ENCODE measurements at regions not wholly inside any gene's neighbourhood (a gene's known extent, or its start where the extent isn't known, plus 50 kb on each side); places are given as distances from the start of the nearest gene placed in this dataset.
"Not testable (repeated sequence)": the region's sequence is repeated elsewhere in the genome, so short reads cannot be mapped to it uniquely, and the experiment has no call there.

DNA sequence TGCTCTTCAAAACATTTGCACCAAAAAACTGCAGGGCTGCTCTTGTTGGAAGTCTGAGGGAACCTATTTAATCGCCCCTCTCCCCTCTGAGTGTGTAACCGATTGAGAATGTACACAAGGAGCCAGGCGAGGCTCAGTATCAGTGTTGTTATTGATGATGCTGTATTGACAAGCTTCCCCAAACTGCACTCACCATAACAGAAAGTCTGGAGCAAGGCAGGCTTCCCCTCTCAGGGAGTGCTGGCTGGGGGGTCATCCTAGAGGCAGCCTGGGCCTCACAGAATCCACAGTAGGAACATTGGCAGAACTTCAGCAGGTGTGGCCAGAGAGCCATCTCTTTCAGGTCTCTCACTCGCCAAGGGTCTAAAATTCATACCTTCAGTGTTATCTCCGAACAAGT, 58.1 kb upstream of the TUNAR start:
- DNase-seq: no peak

DNA sequence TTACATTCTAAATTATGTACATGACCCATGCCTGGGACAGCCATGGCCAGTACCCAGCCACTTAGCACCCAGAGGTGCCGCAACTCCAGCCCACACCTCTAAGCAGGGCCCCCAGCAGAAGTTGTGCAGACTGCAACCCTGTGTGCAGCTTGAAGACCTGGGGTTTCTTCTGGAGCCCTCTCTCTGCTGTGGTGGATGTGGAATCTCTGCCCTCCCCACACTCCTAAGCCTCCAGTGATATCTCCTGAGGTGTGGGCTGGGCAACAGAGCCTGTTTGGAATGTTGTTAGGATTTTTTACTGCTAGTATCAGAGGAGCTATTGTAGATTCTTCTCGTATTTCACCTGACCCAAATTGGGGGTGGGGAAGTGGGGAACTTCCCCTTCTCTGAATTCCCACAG, 59.4 kb upstream of the TUNAR start:
- no peak for DNase-seq

DNA sequence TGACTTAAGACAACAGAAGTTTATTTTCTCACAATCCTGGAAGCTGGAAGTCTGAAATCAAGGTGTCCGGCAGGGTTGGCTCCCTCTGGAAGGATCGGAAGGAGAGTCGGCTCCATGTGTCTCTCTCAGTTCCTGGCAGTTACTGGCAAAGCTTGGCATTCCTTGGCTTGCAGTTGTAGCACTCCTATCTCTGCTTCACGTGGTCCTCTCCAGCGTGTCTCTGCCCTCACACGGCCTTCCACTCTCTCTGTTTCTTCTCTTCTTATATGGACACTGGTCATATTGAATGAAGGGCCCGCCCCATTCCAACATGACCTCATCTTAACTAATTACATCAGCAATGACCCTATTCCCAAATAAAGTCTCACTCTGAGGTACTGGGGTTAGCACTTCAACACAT, 60.1 kb upstream of the TUNAR start:
- DNase-seq: no peak

DNA sequence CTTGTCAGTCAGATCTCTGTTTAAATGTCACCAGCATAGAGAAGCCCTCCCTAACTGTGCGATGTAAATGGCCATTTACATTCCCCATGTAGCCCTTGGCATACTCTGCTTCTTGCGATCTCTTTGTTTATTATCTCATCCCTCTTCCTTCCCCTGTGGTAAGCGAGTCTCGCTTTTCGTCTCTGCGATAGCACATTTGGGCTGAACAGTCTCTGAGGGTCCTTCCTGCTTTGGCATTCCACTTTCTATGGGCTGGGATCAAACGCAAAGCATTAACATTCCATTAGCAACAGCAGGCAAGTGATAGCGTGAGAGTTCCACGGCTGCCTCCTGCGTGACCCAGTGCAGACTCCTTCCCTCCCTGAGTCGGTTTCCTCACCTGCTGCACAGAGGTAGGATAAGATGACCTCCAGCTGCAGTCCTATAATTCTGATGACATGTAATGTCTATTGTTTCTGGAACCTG, 61.4 kb upstream of the TUNAR start:
- DNase-seq: no peak

DNA sequence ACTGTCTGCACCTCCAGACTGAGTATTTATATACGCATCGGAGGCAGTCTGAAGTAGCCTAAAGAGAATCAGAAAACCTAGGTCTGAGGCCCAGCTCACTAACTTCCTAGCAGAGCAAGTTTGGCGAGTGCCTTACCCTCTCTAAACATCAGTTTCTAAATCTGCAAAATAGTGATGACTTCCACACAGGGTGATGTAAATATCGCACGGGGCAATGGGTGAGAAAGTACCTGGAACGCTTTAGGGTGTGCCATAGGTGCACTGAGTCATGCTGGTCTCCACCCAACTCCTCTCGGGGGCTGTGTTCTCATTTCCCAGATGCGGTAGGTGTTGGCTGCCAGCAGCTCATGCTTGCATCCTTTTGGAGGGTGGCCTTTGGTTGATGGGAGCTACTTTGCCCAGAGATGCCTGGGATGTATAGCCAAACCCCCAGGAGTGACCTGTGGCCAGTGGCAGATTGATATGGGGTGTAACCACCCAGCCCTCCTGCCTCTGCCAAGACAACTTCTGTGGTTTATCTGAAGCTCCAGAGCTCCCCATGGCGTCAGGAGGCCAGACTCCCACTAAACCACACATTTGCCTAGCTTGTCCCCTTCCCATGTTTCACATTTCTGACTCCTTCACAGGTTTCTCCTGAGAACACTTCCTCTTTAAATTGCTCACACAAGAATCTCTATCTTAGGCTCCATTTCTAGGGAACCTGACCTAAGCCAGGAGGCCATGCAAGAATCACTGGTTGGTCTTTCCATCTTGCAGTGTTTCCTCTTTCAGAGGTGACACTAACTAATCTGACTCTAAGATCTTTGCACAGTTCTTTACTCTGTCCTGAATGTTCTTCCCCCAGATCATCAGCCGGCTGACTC, 62.0 kb upstream of the TUNAR start:
- no peak for DNase-seq

DNA sequence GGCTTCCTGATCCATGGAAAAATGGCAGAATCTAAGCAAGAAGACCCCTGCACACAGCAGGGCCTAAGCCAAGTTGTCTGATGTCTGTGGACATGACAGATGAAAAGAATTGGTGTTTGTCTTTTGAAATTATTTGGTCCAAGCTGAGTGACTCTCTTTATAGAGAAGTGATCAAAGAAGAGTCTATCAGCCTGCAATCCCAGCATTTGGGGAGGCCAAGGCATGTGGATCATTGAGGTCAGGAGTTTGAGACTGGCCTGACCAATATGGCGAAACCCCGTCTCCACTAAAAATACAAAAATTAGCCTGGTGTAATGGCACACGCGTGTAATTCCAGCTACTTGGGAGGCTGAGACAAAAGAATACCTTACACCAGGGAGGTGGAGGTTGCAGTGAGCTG, 64.8 kb upstream of the TUNAR start:
- no peak for DNase-seq

DNA sequence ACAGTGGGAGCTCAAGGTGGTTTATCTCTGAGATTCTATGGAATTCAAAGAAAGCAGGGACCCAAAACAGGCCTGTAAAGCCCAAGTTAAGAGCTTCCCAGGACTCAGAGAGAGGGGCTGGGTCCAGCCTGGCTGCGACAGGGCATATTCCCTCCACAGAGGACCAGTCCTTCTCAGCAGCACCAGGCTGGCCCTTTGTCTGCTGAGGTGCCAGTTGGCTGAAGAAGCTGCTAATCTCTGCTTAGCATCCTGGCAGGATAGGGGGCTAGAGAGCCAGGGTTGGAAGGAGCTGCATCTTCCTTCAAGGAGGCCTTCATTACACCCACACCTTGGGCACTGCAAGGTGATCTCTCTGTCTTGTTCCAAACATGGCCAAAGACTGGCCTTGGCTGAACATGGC, 68.3 kb upstream of the TUNAR start:
- DNase-seq: no peak

DNA sequence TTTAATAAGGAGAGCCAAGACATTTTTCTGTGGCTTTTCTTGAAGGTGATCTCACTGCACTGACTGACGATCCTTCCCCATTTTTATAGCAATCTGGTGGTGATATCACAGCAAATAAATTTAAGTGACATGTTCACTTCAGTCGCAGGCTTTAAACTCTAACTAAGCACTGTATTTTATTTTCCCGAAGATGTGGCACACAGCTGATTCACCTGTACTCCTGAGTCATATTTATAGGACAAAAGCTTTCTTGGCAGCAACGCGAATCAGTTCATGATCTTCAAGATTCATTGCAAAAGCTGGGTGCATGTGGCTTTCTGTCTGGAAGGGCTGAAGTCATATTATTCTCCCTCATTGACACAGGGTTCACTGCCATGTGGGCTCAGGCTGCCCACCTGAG, 79.8 kb upstream of the TUNAR start:
- DNase-seq: no peak

DNA sequence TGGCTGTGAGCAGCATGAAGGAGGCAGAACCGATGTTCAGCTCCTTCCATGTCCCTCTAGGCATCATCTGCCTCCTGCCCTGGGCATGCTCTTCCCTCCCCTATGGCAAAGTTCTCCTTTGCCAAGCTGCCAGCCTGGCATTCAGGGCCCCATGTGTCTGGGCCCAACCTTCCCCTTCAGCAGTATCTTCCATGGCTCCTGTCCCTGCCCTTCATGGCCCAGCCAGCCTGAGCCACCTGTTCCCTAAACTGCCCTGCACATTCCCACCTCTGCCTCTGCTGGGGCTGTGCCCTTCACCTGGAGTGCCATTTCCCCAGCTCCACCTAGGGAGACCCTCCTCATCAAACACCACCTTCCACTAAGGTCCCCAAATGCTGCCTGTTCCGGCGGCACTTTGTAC, 74.0 kb upstream of the TCL1A start:
- DNase-seq: no peak

DNA sequence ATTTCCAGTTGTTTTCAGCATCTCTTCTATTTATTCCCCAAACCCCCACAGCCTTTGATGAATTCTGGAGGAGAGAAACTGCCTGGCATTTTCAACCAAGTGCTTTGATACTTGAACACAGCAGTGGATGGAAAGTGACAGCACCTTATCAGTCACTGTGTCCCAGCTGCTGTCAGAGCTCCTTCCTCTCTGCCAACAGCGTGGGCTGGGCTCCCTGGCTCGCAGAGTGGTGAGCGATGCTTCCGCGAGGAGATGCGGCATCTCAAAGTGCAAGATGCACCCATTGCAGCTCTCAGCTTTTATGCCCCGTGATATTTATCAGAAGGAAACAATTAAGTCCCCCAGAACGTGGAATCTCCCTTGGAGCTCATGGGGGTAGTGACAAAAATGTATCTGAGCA, 72.6 kb upstream of the TCL1A start:
- DNase-seq: no peak

DNA sequence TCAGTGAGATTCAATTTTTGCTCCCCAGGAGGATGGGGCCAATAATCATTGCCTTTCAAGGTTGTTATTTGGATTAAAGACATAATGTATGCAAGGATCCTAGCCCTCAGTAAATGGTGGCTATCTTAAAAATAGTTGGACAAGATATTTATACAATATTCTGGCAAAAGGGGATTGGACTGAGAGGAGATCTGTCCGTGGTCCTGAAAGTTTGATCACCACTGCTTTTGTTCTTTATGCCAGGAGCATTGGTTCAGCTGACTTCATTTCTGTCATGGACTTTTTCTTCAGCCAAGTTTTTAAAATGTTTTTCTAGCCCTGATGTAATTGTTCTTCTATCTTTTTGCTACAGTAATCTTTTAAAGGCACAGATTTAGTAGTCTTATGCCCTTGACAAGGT, 70.2 kb upstream of the TCL1A start:
- peak; percentile 47 for DNase-seq

DNA sequence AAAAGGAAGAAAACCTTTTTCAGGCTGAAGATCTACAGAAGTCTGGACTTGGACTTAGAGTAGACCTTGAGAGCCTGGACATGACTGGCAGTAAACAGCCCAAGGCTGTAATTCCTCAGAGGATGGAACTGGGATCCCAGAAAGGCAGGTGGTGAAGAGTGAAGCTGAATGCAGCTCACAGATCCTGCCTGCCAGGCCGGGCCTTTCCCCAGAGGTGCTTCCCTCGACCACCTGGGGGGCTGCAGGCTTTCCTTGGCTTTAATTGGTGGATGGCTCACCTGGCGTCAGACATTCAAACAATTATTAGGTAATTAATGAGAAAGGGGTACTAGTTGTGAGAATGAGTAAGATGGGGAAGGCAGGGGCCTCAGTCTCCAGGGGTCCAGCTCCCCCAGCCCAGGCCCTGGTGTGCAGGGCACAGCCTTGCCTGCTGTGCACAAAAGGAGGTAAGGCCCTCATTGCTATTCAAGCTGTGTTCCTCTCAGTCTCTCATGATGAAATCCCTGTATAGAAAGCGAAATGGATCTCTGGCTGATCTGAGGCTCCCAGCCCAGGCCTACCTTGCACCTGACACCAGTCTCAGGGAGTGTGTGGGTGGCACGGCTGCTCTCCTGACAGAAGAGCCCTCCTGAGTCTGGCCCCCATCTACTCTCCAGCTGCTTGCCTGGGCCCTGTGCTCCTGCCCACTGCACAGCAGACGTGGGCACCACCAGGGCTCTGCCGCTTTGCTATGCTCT, 63.0 kb upstream of the TCL1A start:
- DNase-seq: no peak

DNA sequence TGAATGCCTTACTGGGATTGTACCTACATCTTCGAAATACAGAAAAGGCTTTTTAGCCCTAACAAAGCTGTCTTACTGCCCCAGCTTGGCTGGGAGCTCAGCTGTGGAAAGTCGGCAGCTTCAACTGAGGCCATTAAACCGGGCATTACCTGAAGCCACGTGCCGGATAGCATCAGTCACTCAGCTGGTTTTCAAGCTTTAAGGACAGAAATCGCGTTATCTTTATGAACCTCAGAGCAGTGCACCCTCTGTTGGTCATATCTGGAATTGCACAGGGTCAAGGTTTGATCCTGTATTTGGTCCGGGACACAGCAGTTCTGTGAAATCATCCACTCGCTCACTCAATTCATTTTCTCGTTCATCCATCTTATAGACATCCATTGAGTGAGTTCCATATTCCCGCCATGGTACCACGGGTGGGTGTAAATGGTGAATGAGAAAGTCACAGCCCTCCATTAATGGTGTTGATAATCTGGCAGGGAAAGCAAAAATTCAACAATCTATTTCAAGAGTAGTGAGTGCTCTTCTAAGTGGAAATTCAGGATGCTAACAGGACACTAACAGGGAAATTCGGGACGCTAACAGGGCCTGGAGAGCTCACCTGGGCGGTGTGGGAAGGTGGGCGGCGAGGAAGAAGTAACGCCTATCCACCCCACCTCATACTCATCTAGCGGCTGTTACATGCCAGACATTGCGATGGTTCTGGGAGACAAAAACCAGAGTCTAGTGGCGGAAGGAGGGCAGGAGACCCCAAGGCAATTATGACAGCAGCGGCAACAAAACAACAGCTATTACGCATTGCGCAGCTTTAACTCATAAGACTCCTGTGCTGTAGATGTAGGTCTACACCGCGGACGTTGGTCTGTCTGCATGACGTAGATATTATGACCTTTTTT, 60.6 kb upstream of the TCL1A start:
- DNase-seq: peak; percentile 35

DNA sequence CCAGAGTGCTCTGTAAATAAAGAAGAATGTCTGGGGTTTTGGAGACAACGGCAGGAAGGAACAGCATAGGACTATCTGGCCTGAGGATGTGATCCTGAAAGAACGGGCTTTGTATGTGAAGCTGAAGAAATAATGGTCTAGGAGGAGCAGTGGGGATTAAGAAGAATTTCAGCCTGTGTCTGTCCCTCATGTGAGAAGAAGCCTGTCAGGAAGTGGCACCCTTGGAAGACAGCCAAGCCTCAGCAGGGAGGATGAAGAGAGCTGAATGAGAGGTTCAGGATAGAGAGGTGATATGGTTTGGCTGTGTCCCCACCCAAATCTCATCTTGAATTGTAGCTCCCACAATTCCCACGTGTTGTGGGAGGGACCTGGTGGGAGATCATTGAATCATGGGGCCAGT, 56.9 kb upstream of the TCL1A start:
- no peak for DNase-seq

DNA sequence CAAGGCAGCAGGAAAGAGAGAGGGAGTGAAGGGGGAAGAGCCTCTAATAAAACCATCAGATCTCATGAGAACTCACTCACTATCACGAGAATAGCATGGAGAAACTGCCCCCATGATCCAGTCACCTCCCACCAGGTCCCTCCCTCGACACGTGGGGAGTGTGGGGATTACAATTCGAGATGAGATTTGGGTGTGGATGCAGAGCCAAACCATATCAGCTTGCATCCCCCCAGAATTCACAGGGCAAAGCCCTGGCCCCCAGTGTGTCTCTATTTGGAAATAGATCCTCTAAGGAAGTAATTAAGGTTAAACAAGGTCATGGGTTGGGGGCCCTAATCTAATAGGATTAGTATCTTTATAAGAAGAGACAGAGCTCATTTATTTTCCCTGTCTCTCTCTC, 56.1 kb upstream of the TCL1A start:
- DNase-seq: no peak

DNA sequence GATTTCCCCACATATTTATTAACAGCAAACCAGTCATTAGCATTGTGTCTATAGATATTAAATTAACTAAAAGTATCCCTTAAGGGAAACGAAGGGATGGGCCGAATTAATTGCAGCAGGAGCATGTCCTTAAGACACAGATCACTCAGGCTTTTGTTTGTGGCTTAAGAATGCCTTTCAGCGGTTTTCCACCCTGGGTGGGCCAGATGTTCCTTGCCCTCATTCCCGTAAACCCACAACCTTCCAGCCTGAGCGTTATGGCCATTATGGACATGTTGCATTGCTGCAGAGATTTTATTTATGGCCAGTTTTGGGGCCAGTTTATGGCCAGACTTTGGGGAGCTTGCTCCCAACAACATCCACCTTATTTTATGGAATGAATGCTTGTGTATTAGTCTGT, 55.5 kb upstream of the TCL1A start:
- not testable (repeated sequence) for DNase-seq

DNA sequence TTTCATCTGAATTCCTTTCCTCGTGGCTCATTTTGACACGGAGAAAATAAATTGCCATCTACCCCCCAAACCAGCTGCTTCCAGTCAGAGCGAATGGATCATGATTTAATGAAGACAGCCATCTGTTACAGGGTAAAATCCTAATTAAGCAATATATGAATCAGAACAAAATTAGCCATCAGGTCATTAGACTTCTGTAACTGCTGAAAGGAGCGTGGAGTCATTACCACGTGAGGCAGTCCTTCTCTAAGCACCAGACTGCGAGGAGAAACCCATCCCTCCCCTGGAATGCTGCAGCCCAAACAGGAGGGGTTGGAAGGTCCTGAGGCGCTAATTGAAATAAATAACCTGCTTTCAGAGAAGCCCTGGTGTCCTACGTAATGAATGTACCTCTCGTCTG, 51.1 kb upstream of the TCL1A start:
- no peak for DNase-seq

DNA sequence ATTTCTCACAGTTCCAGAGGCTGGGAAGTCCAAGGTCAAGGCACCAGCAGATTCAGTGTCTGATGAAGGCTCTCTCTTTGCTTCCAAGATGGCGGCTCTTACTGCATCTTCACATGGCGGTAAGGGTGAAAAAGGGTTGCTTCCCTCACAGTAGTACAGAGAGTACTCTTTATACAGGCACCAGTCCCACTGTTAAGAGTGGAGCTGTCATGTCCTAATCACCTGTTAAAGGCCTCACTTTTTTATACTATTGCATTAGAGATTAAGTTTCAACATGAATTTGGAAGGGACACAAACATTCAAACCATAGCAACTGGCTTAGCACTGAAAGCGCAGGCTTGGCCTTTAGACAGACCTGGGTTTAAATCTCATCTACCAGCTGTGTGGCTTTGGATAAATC, 50.0 kb upstream of the TCL1A start:
- DNase-seq: no peak
